ENCODE measurements at regions not wholly inside any gene's neighbourhood (a gene's known extent, or its start where the extent isn't known, plus 50 kb on each side); places are given as distances from the start of the nearest gene placed in this dataset.

DNA sequence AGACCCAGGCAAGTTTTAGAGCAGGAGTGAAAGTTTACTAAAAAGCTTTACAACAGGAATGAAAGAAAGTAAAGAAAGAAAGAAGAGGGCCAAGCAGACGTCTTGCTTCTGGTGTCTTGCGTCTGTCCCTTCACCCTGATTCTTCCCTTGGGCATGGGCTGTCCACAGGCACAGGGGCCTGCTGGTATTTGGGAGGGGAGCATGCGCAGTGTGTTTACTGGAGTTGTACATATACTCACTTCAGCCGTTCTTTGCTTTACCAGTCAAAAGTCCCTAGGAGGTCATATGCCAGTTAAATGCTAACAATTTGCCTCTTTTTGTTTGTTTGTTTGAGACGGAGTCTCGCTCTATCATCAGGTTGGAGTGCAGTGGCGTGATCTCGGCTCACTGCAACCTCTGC is 875.9 kb downstream of the REEP3 start:
- FAIRE-seq, result no peak
- ATAC-seq, result no peak
- Histone ChIP-seq H4K20me1 (ENCODE audit: insufficient read depth, low read length) (no peaks in the 10 kb centered on the region), H2AFZ (ENCODE audit: low read length) (no peak overlapping the region), H3K27me3 (ENCODE audit: control insufficient read depth in 1 of 2, insufficient read depth in 2 of 2, low read length in 2 of 2) (no peaks in the 10 kb centered on the region), H3K4me3 (replicated peaks in 1 of 3; ENCODE audit: insufficient read depth in 1 of 3, low read depth in 2 of 3, low read length in 3 of 3) (no peak overlapping the region), H3K4me1 (ENCODE audit: insufficient read depth, low read length) (no peaks in the 10 kb centered on the region), H3K9ac (ENCODE audit: insufficient read depth, low read depth, low read length) (no peak overlapping the region), H3K9me3 (ENCODE audit: low read length) (no peaks in the 10 kb centered on the region), H3K79me2 (ENCODE audit: insufficient read depth, low read length) (no peaks in the 10 kb centered on the region), H3K4me2 (ENCODE audit: low read depth, low read length) (no peak overlapping the region), H3K27ac (ENCODE audit: extremely low read length, insufficient read depth, low read length) (no peak overlapping the region), H3K36me3 (replicated peaks in 1 of 2; ENCODE audit: control insufficient read depth in 1 of 2, insufficient read depth in 2 of 2, low read length in 2 of 2) (no peaks in the 10 kb centered on the region)
- BruUV-seq (replicated peaks), result no TSS peak
- TF ChIP-seq ZNF160 (CRISPR knock-in tag; IDR thresholded peaks at IDR 0.05), result no peak
- POLR2A ChIA-PET, result no interaction called here
- CTCF ChIA-PET (ENCODE audit: low intra/inter-chr PET ratio, low total read pairs), result no interaction called here
- intact Hi-C loops (cut with micrococcal nuclease; ENCODE audit: unreplicated experiment), result no loop called here
- in situ Hi-C loops (cut with HindIII; ENCODE audit: extremely low pct_ligation_motif_present, low pct_unique_long_range_greater_than_20kb), result no loop called here
- WGBS (ENCODE audit: low lambda C conversion rate), result 63% methylated on average over 8 of the region's 8 CpGs
- DNase-seq (ENCODE audit: low spot score), result no peak

DNA sequence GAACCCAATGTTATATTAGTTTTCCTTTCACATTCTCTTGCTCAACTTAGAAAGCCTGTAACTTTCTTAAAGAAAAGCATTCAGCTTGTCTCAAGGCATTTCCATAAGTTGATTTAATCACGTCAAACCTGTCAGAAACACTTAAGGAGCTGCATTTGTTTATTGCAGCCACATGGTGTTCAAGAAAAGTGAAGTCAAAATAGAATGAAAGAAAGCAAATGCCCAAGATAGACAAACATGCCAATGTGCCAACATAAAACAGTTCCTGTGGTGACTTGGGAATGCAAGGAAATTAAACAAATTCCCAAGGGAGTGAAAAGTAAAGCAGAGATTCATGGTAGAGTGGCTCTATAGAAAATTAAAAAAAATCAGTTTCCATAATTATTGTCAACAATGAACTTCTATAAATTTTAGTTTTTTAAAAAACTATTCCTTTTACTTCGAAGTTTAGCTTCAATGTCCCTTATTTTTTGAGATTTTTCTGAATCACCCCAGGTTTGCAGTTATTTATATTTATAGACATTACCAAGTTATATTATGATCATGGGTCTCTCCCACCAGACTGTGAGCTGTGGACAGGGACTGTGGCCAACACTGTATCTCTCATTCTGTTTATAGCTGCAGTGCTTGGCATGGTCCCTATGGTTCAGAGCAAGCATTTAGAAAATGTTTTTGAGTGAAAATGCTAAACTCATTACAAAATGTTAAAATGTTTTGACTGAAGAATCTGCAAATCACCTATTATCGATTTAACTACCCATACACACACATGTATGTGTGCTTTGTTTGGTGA is 887.4 kb downstream of the REEP3 start:
- no peak overlapping the region for H3K9ac ChIP-seq (ENCODE audit: insufficient read depth, low read depth, low read length)
- intact Hi-C loops (cut with micrococcal nuclease; ENCODE audit: unreplicated experiment) (no loop called here), in situ Hi-C loops (cut with HindIII; ENCODE audit: extremely low pct_ligation_motif_present, low pct_unique_long_range_greater_than_20kb) (no loop called here)
- H3K4me3 ChIP-seq (replicated peaks in 1 of 3; ENCODE audit: insufficient read depth in 1 of 3, low read depth in 2 of 3, low read length in 3 of 3), result no peak overlapping the region
- POLR2A ChIA-PET, result no interaction called here
- no peak overlapping the region for H3K27ac ChIP-seq (ENCODE audit: extremely low read length, insufficient read depth, low read length)
- no peaks in the 10 kb centered on the region for H3K9me3 ChIP-seq (ENCODE audit: low read length)
- no peaks in the 10 kb centered on the region for H3K4me1 ChIP-seq (ENCODE audit: insufficient read depth, low read length)
- no peaks in the 10 kb centered on the region for H4K20me1 ChIP-seq (ENCODE audit: insufficient read depth, low read length)
- no peaks in the 10 kb centered on the region for H3K27me3 ChIP-seq (ENCODE audit: control insufficient read depth in 1 of 2, insufficient read depth in 2 of 2, low read length in 2 of 2)
- CTCF ChIA-PET (ENCODE audit: low intra/inter-chr PET ratio, low total read pairs), result no interaction called here
- no peak for DNase-seq (ENCODE audit: low spot score)
- no peak overlapping the region for H2AFZ ChIP-seq (ENCODE audit: low read length)
- no peak overlapping the region for H3K4me2 ChIP-seq (ENCODE audit: low read depth, low read length)
- FAIRE-seq, result no peak
- no peaks in the 10 kb centered on the region for H3K79me2 ChIP-seq (ENCODE audit: insufficient read depth, low read length)
- BruUV-seq (replicated peaks), result no TSS peak
- ATAC-seq, result no peak
- H3K36me3 ChIP-seq (replicated peaks in 1 of 2; ENCODE audit: control insufficient read depth in 1 of 2, insufficient read depth in 2 of 2, low read length in 2 of 2), result no peaks in the 10 kb centered on the region
- WGBS (ENCODE audit: low lambda C conversion rate), result 0% methylated on average over 3 of the region's 3 CpGs
- no peak for TF ChIP-seq FOSL1 (CRISPR knock-in tag; IDR thresholded peaks at IDR 0.05; ENCODE audit: borderline replicate concordance)
- TF ChIP-seq, protein P1, sequence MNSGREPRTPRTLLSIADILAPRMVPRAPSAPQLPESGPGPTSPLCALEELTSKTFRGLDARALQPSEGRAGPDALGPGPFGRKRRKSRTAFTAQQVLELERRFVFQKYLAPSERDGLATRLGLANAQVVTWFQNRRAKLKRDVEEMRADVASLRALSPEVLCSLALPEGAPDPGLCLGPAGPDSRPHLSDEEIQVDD (CRISPR knock-in tag; IDR thresholded peaks at IDR 0.05; ENCODE audit: borderline replicate concordance), result no peak
- TF ChIP-seq, protein P2, sequence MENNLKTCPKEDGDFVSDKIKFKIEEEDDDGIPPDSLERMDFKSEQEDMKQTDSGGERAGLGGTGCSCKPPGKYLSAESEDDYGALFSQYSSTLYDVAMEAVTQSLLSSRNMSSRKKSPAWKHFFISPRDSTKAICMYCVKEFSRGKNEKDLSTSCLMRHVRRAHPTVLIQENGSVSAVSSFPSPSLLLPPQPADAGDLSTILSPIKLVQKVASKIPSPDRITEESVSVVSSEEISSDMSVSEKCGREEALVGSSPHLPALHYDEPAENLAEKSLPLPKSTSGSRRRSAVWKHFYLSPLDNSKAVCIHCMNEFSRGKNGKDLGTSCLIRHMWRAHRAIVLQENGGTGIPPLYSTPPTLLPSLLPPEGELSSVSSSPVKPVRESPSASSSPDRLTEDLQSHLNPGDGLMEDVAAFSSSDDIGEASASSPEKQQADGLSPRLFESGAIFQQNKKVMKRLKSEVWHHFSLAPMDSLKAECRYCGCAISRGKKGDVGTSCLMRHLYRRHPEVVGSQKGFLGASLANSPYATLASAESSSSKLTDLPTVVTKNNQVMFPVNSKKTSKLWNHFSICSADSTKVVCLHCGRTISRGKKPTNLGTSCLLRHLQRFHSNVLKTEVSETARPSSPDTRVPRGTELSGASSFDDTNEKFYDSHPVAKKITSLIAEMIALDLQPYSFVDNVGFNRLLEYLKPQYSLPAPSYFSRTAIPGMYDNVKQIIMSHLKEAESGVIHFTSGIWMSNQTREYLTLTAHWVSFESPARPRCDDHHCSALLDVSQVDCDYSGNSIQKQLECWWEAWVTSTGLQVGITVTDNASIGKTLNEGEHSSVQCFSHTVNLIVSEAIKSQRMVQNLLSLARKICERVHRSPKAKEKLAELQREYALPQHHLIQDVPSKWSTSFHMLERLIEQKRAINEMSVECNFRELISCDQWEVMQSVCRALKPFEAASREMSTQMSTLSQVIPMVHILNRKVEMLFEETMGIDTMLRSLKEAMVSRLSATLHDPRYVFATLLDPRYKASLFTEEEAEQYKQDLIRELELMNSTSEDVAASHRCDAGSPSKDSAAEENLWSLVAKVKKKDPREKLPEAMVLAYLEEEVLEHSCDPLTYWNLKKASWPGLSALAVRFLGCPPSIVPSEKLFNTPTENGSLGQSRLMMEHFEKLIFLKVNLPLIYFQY (CRISPR knock-in tag; IDR thresholded peaks at IDR 0.05; ENCODE audit: borderline replicate concordance), result no peak
- no peak for TF ChIP-seq ZNF530 (CRISPR knock-in tag; IDR thresholded peaks at IDR 0.05; ENCODE audit: low read depth)
- TF ChIP-seq, protein P3, sequence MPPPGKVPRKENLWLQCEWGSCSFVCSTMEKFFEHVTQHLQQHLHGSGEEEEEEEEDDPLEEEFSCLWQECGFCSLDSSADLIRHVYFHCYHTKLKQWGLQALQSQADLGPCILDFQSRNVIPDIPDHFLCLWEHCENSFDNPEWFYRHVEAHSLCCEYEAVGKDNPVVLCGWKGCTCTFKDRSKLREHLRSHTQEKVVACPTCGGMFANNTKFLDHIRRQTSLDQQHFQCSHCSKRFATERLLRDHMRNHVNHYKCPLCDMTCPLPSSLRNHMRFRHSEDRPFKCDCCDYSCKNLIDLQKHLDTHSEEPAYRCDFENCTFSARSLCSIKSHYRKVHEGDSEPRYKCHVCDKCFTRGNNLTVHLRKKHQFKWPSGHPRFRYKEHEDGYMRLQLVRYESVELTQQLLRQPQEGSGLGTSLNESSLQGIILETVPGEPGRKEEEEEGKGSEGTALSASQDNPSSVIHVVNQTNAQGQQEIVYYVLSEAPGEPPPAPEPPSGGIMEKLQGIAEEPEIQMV (CRISPR knock-in tag; IDR thresholded peaks at IDR 0.05; ENCODE audit: low read depth), result no peak
- no peak for TF ChIP-seq MEIS2 (CRISPR knock-in tag; IDR thresholded peaks at IDR 0.05)
- TF ChIP-seq, protein P4, sequence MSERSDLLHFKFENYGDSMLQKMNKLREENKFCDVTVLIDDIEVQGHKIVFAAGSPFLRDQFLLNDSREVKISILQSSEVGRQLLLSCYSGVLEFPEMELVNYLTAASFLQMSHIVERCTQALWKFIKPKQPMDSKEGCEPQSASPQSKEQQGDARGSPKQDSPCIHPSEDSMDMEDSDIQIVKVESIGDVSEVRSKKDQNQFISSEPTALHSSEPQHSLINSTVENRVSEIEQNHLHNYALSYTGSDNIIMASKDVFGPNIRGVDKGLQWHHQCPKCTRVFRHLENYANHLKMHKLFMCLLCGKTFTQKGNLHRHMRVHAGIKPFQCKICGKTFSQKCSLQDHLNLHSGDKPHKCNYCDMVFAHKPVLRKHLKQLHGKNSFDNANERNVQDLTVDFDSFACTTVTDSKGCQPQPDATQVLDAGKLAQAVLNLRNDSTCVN (CRISPR knock-in tag; IDR thresholded peaks at IDR 0.05; ENCODE audit: borderline replicate concordance), result no peak
- TF ChIP-seq BRD4 (CRISPR knock-in tag; IDR thresholded peaks at IDR 0.05), result no peak
- TF ChIP-seq SP140L (CRISPR knock-in tag; IDR thresholded peaks at IDR 0.05; ENCODE audit: borderline replicate concordance), result no peak

Measured in HepG2 (cell line).